D341Med (cell line): ENCODE measurements at regions not wholly inside any gene's neighbourhood (a gene's known extent, or its start where the extent isn't known, plus 50 kb on each side); places are given as distances from the start of the nearest gene placed in this dataset.
A peak's percentile ranks its signal among the peaks of the same experiment; 100 is the strongest.
"Not testable (repeated sequence)": the region's sequence is repeated elsewhere in the genome, so short reads cannot be mapped to it uniquely, and the experiment has no call there.

Source experiments
- DNase-seq: peaks from one replicate; pipeline ENCODE4 v3.0.0; 2012; ENCODE audit warnings: low spot score

DNA sequence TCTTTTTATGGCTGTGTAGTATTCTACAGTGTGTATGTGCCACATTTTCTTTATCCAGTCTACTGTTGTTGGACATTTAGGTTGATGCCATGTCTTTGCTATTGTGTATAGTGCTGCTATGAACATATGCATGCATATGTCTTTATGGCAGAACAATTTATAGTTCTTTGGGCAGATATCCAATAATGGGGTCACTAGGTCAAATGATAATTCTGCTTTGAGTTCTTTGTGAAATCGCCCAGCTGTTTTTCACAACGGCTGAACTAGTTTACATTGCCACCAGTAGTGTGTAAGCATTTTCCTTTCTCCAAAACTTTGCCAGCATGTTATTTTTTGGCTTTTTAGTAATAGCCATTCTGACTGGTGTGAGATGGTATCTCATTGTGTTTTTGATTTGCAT lies 214.8 kb upstream of the TMEM229A start:
- no peak for DNase-seq

DNA sequence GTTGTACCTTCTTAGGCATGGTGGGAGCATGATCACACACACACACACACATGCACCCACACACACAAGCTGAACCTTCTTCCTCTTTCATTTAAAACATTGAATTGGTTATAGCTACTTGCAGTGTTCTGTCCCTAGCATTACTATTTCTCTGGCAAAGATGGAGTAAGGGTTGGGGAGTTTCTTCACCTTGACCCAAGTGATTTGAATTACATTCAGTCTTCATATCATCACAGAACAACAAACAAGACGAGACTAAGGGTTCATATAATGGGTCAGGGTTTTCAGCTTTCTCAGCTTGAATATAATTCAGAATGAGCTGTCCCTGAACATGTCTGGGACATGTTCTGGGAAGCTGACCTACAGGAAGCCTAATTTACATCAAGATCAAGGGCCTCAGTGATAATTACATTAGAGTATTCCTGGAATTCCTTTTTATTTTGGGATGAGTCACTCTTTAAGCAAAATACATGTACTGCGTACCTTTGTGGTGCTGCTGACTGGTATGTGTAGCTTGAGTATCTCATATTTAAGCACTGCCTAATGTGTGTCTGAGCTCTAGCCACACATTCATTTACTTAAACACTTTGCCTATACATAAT lies 213.5 kb upstream of the TMEM229A start:
- DNase-seq, result no peak

DNA sequence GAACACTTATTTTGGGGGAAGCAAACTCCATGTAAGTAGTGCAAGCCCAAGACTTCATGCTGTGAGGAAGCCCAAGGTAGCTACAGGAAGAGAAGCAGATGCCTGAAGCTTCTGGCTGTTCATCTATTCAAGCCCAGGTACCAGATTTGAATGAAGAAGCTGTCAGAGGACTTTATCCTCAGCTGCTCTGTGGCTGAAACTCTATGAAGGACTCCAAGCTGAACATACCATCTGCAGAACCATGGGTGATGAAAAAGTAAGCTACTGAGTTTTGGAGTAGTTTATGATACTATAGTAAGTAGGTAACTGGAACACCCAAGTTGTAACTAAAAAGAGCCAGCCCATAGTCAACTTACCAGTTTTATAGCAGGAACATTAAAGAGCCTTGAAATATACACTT lies 211.6 kb upstream of the TMEM229A start:
- DNase-seq, result not testable (repeated sequence)

DNA sequence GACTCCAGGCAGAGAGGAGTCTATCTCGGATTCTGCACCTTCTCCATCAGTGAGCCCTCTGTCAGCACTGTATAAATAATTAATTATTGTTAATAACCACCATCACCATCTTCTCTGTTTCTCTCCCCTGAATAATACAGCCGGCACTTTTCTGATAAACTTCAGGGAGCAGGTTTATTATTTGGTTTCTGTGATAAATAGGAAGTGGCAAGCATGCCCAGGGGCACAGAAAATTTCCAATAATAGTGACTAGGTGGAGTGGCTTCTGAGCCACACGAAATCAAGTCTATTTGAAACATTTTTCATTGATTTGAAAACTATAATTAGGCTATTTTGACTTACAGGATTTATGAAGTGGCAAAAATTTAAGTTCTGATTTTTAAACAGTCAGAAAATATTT lies 186.8 kb upstream of the TMEM229A start:
- DNase-seq, result no peak

DNA sequence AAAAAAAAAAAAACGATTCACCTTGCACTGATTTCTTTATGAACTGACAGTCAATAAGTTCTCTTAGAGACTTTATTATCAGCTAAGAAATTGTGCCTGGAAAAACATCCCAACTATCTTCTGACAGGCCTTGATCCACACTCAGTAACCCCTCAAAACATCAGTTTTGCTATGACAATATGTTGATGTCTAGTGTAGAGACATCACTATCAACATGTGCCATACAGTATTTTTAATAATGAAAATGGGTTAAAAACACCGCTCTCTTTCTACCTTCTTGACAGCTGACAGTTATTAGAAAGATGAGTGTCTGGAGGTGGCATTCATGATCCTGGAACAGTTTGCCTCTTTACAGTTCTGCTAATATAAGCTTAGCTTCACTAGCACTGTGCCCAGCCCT lies 175.8 kb upstream of the TMEM229A start:
- no peak for DNase-seq

DNA sequence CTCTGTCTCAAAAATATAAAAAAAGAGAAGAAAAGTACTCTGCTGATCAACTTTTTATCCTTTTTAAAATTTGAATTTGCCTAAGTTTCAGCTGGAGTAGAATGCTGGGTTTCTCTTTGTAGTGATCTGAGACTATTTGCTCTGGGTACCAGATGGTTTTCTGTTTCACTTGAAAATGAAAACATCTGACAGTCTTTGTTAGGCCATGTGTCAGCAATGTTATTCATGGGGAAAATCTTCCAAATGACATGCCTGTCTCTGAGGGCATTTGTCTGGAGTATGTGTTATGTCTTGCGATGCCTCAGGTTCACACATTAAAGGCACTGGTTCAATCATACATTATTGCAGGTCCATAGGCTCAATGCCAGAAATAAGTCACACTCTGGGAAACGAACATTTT lies 175.3 kb upstream of the TMEM229A start:
- DNase-seq, result no peak

DNA sequence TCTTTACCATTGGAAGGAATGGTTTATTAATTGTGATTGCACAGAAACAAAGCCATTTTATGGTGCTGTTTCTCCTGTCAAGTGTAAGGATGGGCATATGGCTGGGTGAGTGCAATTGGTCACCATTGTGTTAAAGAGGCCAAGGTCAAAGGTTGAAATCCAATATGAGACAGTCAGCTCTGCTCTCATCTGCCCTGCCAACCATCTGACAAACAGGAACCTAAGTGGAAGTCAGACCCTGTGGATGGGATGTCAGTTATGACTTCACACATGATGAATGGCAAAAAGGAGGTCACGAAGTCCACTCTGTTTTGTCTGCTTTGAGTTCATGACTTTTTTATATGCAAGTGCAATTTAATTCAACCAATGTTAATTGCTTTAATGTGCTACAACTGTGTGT lies 172.7 kb upstream of the TMEM229A start:
- no peak for DNase-seq

DNA sequence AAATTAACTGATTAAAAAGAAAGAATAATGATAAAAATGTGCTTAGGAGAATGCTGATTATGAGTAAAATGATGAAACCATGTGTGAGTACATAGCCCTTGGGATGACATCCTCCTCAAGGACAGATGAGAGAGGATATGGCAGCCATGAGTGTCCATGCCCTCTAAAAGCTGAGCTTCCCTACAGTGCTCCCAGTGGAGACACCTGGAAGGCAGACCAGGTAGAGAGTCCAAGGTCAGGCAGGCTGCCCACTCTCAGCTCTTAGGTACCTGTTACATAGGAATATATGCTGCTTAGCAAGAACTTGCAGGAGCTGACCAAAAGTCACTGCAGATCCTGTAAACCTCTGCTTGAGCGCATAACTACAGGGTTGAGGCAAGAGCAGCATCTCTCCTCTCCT lies 169.7 kb upstream of the TMEM229A start:
- DNase-seq, result no peak

DNA sequence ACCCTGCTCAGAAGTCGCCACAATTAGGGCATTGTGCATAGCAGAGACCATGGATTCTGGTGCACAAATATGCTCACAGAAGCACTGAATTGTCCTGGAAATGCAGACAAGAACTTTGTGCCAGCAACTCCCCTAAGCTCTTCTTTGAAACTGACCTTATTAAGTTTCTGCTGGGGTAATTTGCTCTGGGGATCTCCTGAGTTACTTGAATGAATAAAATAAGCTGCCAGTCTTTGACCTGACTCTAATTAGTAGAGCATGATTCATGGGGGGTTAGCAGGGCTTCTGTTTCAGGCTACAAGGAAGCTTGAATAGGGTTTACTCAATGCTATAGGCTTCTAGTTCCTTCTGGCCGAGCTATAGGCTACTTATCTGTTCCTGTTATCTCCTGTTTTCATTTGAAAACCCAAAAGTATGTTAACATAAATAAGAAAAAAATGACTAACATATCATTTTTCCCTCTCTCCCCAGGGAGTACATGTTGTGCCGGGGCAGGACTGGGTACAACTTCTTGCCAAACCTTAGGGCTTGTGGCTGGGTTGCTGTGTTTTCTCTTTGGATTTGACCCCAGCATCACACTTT lies 169.0 kb upstream of the TMEM229A start:
- DNase-seq, result no peak

DNA sequence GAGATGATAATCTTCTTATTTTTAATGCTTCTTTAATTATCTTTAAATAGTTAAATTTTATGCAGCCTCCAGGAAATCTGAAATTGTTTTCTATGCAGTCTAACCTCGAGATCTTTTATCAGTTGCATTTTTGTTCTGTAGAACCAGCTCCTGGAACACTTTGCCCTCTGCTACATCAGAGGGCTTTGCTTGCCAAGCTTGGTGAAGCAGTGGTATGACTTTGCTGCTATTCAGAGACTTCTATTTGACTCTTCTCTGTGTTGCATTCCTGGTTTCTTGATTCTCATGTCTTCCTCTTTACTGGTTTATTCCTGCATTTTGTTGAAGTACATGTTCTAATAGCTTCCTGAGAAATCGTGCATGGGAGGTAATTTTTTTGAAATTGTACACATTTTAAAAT lies 163.7 kb upstream of the TMEM229A start:
- DNase-seq, result no peak

DNA sequence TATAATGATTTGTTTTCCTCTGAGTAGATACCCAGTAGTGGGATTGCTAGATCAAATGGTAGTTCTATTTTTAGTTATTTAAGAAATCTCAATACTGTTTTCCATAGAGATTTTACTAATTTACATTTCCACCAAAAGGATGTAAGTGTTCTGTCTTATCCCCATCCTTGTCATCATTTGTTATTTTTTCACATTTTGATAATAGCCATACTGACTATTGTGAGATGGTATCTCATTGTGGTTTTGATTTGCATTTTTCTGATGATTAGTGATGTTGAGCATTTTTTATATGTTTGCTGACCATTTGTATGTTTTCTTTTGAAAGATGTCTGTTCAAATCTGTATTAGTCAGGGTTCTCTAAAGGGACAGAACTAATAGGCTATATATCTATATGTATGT lies 160.0 kb upstream of the TMEM229A start:
- no peak for DNase-seq

DNA sequence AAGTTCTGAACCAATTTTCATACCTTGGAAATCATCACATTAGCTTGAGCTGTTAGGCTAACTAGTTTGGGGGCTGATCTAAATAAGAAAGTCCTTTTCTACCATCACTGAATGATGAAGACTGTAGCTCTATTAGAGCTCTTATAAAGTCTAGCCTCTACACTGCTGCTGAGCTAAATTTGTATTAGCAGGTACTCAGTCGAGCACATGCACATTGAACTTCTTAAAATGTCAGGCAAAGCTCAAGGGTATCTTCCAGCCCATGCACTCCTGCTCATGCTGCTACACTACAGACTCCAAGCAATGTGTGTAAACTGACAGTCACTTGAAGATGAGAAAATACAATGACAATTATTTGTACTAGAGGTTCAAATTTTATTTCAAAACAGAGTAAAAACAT lies 158.8 kb upstream of the TMEM229A start:
- no peak for DNase-seq

DNA sequence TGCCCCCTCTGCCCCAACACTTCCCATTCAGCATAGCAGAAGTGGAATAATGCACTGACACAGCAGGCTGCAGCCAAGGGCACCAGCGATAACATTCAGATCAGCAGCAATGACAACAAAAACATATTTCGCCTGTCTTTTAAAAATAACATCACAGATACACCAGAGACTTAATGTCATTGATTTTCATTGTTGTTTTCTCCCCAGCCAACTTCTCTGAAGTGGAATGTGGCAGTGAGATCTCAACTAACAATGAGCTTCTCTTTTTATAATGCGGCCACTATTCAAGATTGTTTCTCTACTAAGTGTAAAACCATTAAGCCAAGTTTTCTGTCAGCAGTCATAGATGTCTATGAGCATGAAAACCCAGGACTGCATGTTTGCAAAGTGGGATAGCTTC lies 158.2 kb upstream of the TMEM229A start:
- DNase-seq, result no peak

DNA sequence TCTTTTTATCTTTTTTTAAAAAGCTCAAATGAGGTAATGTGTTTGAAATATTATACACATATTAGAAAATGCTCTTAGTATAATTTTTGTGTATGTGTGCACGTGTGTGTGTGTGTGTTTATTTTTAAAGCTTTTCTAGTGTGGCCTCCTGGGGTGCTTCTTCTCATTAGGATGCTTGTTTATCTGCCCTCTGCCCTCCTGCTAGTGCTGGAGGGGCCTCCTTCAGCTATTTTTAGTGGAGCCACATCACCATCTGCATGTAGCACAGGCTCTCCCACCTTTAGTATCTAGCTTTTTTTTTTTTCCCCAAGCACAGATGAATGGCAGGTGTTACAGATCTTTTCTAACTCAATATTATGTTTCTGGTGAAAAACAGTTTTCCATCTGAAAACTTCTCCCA lies 155.7 kb upstream of the TMEM229A start:
- DNase-seq, result no peak

DNA sequence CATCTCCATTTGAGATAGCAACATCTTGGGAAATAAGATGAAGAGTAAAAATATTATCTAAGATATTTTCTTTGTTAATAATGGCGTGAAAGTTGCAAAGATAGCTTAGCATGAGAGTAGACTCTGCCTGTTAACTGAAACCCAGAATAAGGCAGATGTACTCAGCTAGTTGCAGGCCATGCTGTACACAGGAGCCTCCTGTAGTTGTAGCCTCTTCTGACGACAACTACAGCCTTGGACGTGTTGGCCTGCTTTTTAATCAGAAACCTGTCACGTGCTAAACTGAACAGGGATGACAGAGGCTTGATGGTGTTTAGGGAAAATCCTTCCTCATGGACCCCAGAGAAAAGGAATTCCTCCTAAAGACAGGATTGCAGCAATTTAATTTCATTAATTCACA lies 155.1 kb upstream of the TMEM229A start:
- DNase-seq, result no peak

DNA sequence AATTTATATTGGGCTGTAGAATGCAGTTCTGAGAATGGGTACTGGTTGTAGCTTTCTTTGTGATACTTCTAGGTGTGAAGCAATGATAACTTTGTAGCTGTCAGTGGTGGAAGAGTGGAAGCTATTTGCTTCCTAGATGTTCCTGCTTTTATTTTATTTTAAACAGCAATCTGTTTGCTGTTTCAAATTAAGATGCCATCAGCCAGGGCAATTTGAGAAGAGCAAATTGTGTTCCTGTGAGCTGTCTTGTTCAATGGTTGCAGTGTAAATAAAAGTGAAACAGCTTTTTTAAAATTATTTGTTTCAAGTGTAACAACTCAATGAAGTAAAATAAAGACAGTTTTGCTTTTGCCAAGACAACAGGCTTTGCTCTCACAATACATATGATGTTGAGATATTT lies 150.8 kb upstream of the TMEM229A start:
- no peak for DNase-seq

DNA sequence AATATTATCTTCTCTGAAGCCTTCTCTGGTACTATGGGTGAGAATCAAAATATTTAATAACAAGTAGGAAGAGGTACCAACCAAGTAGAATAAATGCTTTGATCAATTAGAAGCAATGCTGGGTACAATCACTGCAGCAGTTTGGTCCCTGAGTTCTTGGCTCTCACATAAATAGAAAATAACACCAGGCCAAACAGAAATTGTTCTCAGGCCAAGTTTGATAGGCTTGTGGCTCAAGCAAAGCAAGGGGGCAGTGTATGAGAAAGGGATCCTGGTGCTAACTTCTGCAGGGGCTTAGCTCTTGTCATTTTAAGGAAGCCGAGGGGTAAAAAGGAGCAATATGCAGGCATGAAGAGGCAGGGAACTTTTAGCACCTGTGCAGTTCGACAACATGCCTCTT lies 146.8 kb upstream of the TMEM229A start:
- no peak for DNase-seq

DNA sequence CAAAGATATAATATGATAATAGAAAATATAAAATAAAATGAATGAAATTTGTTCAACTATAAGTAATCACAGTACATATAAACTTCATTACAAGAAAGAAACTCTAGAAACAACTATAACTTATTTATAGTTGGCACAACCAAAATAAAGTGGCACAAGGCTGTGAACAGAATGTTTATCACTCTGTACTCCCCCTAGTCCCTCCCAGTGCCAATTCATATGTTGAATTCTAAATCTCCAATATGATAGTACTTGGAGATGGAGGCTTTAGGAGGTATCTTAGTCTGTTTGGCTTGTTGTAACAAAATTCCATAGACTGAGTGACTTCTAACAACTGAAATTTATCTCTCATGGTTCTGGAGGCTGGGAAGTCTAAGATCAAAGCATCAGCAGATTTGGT lies 145.0 kb upstream of the TMEM229A start:
- no peak for DNase-seq

DNA sequence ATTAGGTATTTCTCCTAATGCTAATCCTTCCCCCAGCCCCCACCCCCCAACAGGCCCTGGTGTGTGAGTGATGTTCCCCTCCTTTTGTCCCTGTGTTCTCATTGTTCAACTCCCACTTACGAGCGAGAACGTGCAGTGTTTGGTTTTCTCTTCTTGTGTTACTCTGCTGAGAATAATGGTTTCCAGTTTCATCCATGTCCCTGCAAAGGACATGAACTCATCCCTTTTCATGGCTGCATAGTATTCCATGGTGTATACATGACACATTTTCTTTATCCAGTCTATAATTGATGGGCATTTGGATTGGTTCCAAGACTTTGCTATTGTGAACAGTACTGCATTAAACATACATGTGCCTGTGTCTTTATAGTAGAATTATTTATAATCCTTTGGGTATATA lies 138.9 kb upstream of the TMEM229A start:
- DNase-seq, result not testable (repeated sequence)

DNA sequence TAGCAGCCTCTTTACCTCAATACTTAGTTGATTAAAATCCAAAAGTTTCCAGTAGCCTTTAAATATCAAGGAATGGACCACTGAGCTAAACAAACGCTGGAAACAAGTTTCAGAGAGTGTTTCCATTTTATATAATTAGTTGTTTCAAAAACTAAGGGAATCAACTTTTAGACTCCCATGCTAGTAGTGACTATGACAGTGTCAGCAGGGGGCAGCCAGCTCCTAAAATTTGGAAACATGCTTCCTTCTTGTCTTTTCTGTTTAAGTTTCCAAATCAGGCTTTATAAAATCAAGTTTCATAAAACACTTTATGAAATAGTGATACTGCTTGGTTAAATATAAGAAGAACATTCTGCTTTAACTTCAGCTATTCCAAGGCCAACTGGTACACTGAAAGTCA lies 138.2 kb upstream of the TMEM229A start:
- peak; percentile 32 for DNase-seq

DNA sequence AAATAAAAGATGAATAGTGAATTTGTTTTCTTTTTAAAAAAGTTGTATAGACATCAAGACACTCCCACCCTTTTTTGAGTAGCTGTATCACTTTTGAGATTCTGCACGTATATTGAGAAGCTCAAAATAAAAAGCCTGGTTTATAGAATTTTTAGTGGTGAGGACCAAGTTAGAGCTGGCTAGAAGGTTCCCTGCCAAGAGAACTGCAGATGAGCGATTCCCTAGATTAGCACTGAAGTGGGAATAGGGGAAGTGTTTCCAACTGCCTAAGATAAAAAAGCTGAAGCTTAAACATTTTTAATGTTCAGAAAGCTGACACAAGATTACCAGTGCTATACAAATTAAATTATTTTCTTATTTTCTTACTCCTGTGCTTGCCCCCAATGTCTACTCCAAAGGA lies 135.7 kb upstream of the TMEM229A start:
- no peak for DNase-seq

DNA sequence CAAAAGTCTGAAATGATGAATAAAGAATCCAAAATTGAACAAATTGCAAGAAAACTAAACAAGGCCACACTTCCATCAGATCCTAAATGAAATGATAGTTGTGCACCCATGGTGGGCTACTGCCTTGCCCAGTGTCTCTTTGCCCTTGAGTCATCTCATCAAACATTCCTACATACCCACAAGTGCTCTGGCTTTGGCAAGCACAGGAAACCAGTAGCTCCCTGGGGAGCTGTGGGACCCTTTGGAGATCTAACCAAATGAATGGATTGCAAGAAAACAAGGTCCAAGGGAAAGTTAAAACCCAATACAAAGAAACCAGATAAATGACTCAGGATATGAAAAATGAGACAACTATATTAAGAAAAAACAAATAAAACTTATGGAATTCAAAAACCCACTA lies 129.8 kb upstream of the TMEM229A start:
- DNase-seq, result no peak

DNA sequence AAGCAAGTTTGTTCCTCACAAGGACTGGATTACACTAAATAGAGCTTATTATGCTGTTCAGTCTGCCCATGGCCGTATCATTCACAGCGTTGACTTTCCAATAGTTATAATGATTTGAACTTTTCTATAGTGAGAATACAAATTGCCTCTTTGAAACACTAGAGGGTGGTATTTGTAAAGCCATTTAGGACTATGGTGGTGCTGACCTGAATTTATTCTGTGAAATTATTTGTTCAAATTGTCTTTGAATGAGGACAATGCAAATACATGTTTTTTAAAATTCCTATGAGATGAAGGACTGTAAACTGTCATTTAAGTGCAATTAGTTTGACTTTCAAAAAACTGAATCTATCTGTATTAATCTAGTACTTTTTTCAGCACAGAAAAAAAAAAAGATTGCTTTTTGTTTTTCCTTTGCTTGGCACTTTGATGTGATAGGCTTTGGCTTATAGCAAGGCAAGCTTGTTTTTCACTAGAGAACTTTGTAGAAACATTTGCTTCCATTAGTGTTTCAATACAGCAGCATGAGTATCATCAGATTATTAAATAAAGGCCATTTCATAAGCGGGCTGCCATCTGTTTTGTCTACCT lies 122.7 kb upstream of the TMEM229A start:
- peak; percentile 28 for DNase-seq
